Neutrophil (primary cell): ENCODE measurements at regions not wholly inside any gene's neighbourhood (a gene's known extent, or its start where the extent isn't known, plus 50 kb on each side); places are given as distances from the start of the nearest gene placed in this dataset.

ENCODE experiments used
- H3K27ac ChIP-seq: fragments of 200-600 bp; sonication (generic); 2 replicates; pipeline ENCODE4 v1.5.1; 2016; ENCODE audit warnings: mild to moderate bottlenecking, moderate library complexity
- H3K27me3 ChIP-seq: fragments of 200-600 bp; sonication (generic); 2 replicates; pipeline ENCODE4 v1.6.0; 2016; ENCODE audit warnings: mild to moderate bottlenecking
- H3K36me3 ChIP-seq: fragments of 200-600 bp; sonication (generic); 2 replicates; pipeline ENCODE4 v1.5.1; 2017
- H3K4me1 ChIP-seq, 2 experiments: fragments of 200-600 bp in 1 of 2; sonication (generic) in 1 of 2; 1 replicate in 1 of 2; 2 replicates in 1 of 2; pipeline versions ENCODE4 v1.5.1 to v1.6.1; 2013 to 2016; ENCODE audit warnings: low read depth in 1 of 2, low read length in 1 of 2, mild to moderate bottlenecking in 1 of 2, moderate library complexity in 1 of 2; ENCODE audit not compliant: control insufficient read depth in 1 of 2, insufficient read depth in 1 of 2
- H3K4me3 ChIP-seq, 2 experiments: fragments of 200-600 bp in 1 of 2; sonication (generic) in 1 of 2; 1 replicate in 1 of 2; 2 replicates in 1 of 2; pipeline ENCODE4 v1.5.1; 2013 to 2016; ENCODE audit warnings: low read depth in 1 of 2, low read length in 1 of 2, mild to moderate bottlenecking in 1 of 2, moderate library complexity in 1 of 2
- H3K9me3 ChIP-seq: fragments of 200-600 bp; sonication (generic); 2 replicates; pipeline ENCODE4 v1.5.1; 2016
- TF ChIP-seq, protein P1 (sequence below): fragments of 200-600 bp; sonication (generic); IDR thresholded peaks from 2 replicates; pipeline ENCODE4 v1.5.1; 2016; ENCODE audit warnings: antibody characterized with exemption

DNA sequence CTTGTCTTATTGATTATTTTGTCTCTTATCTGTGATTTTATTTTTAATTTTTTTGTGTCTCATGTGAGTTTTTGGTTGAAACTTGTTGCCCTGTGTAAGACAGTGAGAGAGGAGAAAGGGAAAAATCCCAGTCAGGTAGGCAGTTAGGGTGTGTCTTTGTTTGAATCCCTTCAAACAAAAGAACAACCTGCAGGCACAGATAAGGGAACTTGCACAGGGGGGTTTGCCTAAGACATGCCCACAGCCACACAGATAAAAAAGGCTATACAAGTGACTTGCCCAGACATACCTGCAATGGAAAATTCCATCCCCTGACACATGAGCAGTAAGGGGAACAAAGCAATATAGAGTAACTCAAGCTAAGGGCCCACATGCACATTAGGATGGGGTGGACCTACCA, 127.8 kb upstream of the PLET1 start:
- Histone ChIP-seq H3K9me3 (no peaks in the 10 kb centered on the region), H3K27ac (no peak overlapping the region), H3K36me3 (no peaks in the 10 kb centered on the region), H3K4me3 (no peak overlapping the region), H3K4me1 (no peaks in the 10 kb centered on the region), H3K27me3 (peaks cover 9% of the 10 kb centered on the region)
- TF ChIP-seq, protein P1, sequence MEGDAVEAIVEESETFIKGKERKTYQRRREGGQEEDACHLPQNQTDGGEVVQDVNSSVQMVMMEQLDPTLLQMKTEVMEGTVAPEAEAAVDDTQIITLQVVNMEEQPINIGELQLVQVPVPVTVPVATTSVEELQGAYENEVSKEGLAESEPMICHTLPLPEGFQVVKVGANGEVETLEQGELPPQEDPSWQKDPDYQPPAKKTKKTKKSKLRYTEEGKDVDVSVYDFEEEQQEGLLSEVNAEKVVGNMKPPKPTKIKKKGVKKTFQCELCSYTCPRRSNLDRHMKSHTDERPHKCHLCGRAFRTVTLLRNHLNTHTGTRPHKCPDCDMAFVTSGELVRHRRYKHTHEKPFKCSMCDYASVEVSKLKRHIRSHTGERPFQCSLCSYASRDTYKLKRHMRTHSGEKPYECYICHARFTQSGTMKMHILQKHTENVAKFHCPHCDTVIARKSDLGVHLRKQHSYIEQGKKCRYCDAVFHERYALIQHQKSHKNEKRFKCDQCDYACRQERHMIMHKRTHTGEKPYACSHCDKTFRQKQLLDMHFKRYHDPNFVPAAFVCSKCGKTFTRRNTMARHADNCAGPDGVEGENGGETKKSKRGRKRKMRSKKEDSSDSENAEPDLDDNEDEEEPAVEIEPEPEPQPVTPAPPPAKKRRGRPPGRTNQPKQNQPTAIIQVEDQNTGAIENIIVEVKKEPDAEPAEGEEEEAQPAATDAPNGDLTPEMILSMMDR: no peak

DNA sequence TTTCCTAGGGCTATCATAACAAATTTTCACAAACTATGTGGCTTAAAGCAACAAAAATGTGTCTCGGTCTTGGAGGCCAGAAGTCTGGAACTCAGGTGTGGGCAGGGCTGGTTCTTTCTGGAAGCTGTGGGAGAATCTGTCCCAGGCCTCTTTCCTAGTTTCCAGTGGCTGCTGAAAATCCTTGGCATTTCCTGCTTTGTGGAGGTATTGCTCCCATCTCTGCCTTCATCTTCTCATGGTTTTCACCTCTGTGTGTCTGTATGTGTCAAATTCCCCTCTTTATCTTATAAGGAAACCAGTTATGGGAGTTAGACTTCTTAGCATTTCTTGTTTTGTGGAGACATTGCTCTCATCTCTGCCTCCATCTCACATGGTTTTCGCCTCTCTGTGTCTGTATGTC, 130.4 kb upstream of the PLET1 start:
- no peaks in the 10 kb centered on the region for H3K4me1 ChIP-seq
- H3K27me3 ChIP-seq: no peaks in the 10 kb centered on the region
- H3K36me3 ChIP-seq: no peaks in the 10 kb centered on the region
- H3K27ac ChIP-seq: no peak overlapping the region
- H3K9me3 ChIP-seq: no peaks in the 10 kb centered on the region
- no peak overlapping the region for H3K4me3 ChIP-seq
- TF ChIP-seq, protein P1: no peak

DNA sequence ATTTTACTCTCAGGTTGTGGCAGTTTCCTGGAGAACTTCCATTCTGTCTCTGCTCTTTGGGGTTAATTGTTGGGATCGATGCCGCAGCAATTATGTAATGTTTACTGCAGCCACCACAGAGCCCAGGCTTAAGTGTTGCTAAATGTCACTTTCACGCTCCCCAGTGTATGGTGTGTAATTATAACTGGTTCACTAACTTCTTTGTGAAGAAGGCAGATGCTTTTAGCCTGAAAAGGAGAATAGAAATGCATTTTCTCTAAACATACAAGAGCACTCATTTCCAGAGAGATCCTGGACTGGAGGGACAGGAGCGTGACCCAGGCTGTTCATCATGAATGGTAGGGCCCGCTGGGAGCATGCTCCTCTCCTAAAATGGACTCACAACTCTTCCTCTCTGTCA, 132.2 kb upstream of the PLET1 start:
- Histone ChIP-seq H3K27ac (no peak overlapping the region), H3K9me3 (no peaks in the 10 kb centered on the region), H3K4me1 (no peaks in the 10 kb centered on the region), H3K4me3 (no peak overlapping the region), H3K27me3 (no peaks in the 10 kb centered on the region), H3K36me3 (no peaks in the 10 kb centered on the region)
- TF ChIP-seq, protein P1: no peak

DNA sequence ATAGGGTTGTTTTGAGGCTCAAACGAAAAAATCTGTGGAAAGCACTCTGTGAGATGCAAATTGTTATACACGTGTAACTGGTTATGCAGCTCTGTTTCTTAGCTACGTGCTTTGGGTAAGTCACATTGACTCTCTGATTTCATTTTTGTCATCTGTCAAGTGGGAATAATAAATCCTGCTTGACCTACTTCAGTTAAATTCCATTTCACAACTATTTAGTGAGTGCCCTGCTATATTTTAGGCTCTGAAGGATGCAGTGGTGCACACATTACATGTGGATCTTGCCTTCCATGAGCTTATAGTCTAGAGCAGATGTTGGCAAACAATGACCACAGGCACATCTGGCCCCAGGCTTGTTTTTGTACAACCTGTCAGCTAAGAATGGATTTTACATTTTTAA, 133.6 kb upstream of the PLET1 start:
- TF ChIP-seq, protein P1: no peak
- H3K9me3 ChIP-seq: no peaks in the 10 kb centered on the region
- H3K27ac ChIP-seq: no peak overlapping the region
- H3K27me3 ChIP-seq: no peaks in the 10 kb centered on the region
- H3K4me3 ChIP-seq: no peak overlapping the region
- no peaks in the 10 kb centered on the region for H3K4me1 ChIP-seq
- H3K36me3 ChIP-seq: no peaks in the 10 kb centered on the region

DNA sequence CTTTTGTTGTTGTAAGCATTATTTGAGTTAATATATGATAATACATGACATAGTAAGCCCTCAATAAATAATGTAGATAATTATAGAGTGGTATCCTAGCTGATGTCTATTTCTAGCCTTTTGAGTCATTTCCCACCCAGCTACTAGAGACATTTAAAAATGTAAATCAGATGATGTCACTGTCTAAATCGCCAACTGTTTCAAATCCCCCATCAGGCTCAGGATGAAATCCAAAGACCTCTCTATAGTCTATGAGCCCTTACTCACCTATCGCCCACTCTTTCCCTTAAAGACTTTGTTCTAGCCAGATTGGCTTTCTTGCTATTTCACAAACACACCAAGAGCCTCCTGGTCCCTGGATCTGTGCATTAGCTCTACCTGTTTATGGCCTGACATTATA, 135.4 kb upstream of the PLET1 start:
- TF ChIP-seq, protein P1: no peak
- no peak overlapping the region for H3K4me3 ChIP-seq

More for the DNA sequence above, 135.4 kb upstream of the PLET1 start:
- Histone ChIP-seq H3K36me3 (no peaks in the 10 kb centered on the region), H3K9me3 (no peaks in the 10 kb centered on the region), H3K27ac (no peak overlapping the region), H3K4me1 (no peaks in the 10 kb centered on the region), H3K27me3 (no peaks in the 10 kb centered on the region)
